ENCODE measurements at regions not wholly inside any gene's neighbourhood (a gene's known extent, or its start where the extent isn't known, plus 50 kb on each side); places are given as distances from the start of the nearest gene placed in this dataset.

DNA sequence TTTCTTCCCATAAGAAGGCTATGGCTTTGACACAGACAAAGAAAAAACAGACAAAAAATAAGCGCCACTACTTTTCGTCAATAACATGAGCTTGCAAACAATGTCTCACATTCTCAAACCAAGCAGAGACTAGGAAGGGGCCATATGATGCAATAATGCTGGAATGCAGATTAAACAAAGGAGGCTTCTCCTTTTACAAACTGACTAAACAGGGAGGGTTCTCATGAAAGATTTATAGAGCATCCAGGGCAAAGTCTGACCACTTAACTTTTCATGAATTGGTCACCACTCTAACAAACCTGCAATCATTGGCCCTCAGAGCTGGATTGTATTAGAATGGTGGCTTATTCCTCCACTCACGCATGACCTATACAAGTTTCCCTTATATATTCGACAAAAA is 663.3 kb upstream of the CHAC2 start:
- Mint-ChIP-seq H3K36me3 (ENCODE audit: low read depth) (no peaks in the 10 kb centered on the region), H3K27me3 (no peaks in the 10 kb centered on the region), H3K27ac (no peak overlapping the region), H3K9me3 (peaks cover 7% of the 10 kb centered on the region), H3K4me1 (ENCODE audit: low read depth) (no peaks in the 10 kb centered on the region), H3K4me3 (no peak overlapping the region)
- intact Hi-C loops (cut with micrococcal nuclease), result no loop called here

DNA sequence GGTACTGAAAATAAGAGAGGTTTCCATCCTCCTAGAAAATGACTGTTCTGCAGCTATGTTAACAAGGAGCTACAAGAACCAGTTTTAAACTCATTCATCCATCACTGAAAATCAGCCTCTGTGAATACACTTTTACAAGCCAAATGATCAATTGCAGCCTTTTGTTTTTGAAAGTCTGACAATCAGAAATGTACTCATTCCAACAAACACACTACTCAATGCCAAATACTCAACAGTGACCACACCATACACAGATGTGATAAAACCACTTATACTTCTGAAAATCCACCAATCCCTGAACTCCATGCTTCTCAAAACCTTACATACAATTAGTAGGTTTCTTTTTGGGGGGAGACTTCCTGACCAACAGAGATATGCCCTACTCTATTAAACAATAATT is 663.9 kb upstream of the CHAC2 start:
- Mint-ChIP-seq H3K9me3 (peaks cover 7% of the 10 kb centered on the region), H3K4me3 (no peak overlapping the region), H3K27ac (no peak overlapping the region), H3K27me3 (no peaks in the 10 kb centered on the region), H3K4me1 (ENCODE audit: low read depth) (no peaks in the 10 kb centered on the region), H3K36me3 (ENCODE audit: low read depth) (no peaks in the 10 kb centered on the region)
- intact Hi-C loops (cut with micrococcal nuclease), result no loop called here

DNA sequence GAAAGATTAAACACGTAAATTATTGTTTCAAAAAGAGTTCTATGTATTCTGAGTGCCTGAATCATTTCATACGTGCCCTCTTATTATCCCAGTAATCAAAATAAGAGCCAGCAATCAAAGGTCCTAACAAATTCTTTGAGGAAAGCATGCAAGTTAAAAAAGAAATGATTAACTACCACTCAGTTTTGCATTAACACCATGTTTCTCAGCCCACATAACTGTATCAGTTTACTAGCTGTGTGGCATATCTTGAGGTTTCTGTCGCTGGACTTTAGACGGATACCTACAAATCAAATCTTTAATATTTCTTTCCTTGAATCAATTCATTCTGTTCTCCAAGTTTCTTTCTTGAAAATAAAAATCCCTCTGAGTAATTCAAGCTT is 668.9 kb upstream of the CHAC2 start:
- intact Hi-C loops (cut with micrococcal nuclease), result no loop called here
- H3K27ac Mint-ChIP-seq, result no peak overlapping the region
- no peak overlapping the region for H3K4me3 Mint-ChIP-seq
- H3K27me3 Mint-ChIP-seq, result no peaks in the 10 kb centered on the region
- H3K4me1 Mint-ChIP-seq (ENCODE audit: low read depth), result no peaks in the 10 kb centered on the region
- H3K36me3 Mint-ChIP-seq (ENCODE audit: low read depth), result no peaks in the 10 kb centered on the region
- H3K9me3 Mint-ChIP-seq, result no peaks in the 10 kb centered on the region

DNA sequence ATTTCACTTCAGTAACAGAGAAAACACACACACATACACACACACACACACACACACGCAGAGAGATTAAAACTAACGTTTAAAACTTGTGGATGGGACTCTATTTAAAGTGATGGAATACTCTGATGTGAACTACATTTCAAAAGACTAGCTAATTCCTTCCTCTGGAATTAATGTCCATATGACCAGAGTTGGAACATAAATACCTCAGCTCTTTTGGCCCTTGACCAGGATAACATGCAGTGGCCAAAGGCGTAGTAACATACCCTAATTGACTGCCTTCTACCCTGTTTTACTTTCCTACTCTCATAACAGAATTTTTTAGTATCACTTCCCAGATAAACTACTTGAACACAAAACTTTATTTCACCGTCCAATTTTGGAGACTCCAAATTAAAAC is 671.3 kb upstream of the CHAC2 start:
- Mint-ChIP-seq H3K27ac (no peak overlapping the region), H3K4me1 (ENCODE audit: low read depth) (no peaks in the 10 kb centered on the region), H3K9me3 (no peaks in the 10 kb centered on the region), H3K27me3 (no peaks in the 10 kb centered on the region), H3K36me3 (ENCODE audit: low read depth) (no peaks in the 10 kb centered on the region), H3K4me3 (no peak overlapping the region)
- intact Hi-C loops (cut with micrococcal nuclease), result no loop called here

DNA sequence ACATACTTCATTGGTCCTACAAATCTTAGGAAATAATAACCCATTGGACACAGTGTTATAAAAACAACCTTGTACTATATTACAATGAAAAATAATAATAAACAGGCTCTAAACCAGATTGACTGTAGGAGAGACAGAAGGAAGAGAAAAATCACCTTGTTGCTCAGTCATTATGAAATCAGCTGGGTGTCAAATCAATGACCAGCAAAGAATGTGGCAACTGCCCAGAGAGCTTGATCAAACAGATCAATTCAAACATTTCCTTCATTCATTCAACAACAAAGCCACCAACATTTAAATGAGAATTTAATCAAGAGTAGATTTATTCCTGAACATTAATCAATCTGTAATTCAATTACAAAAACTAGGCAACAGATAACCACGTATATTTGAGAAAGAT is 671.9 kb upstream of the CHAC2 start:
- no peaks in the 10 kb centered on the region for H3K9me3 Mint-ChIP-seq
- intact Hi-C loops (cut with micrococcal nuclease), result no loop called here
- H3K27me3 Mint-ChIP-seq, result no peaks in the 10 kb centered on the region
- H3K4me3 Mint-ChIP-seq, result no peak overlapping the region
- H3K27ac Mint-ChIP-seq, result no peak overlapping the region
- H3K4me1 Mint-ChIP-seq (ENCODE audit: low read depth), result no peaks in the 10 kb centered on the region
- no peaks in the 10 kb centered on the region for H3K36me3 Mint-ChIP-seq (ENCODE audit: low read depth)

DNA sequence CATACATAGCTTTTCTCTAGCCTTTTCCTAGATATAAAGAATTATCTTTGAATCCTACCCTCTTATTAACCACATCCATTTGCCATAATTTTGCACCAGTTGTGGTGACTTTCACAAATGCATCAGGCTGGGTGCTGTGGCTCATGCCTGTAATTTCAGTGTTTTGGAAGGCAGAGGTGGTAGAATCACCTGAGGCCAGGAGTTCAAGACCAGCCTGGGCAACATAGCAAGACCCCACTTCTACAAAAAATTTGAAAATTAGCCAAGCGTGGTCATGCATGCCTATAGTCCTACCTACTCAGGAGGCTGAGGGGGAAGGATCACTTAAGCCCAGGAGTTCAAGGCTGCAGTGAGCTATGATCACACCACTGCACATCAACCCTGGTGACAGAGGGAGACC is 672.4 kb upstream of the CHAC2 start:
- H3K9me3 Mint-ChIP-seq, result no peaks in the 10 kb centered on the region
- no peaks in the 10 kb centered on the region for H3K27me3 Mint-ChIP-seq
- no peak overlapping the region for H3K27ac Mint-ChIP-seq
- H3K4me3 Mint-ChIP-seq, result no peak overlapping the region
- intact Hi-C loops (cut with micrococcal nuclease), result no loop called here
- no peaks in the 10 kb centered on the region for H3K4me1 Mint-ChIP-seq (ENCODE audit: low read depth)
- no peaks in the 10 kb centered on the region for H3K36me3 Mint-ChIP-seq (ENCODE audit: low read depth)

DNA sequence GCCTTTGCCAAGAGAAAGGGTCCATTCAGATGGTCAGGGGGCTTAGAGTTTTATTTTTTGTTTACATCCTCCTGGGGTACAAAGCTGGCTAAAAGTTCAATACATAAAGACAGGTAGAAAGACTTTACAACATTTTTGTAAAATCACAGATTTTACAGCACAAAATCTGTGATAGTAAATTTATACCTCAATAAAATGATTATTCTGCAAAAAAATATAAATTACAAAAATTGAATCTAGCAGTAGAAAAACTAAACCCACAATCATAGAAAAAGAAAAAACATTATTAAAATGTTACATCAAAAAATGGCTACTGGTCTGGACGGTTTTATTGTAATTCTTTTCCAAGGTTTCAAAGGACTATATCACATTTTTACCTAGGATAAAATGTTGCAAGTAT is 674.2 kb upstream of the CHAC2 start:
- Mint-ChIP-seq H3K9me3 (no peaks in the 10 kb centered on the region), H3K27ac (no peak overlapping the region), H3K4me3 (no peak overlapping the region), H3K27me3 (no peaks in the 10 kb centered on the region), H3K4me1 (ENCODE audit: low read depth) (no peaks in the 10 kb centered on the region), H3K36me3 (ENCODE audit: low read depth) (no peaks in the 10 kb centered on the region)
- intact Hi-C loops (cut with micrococcal nuclease), result no loop called here

DNA sequence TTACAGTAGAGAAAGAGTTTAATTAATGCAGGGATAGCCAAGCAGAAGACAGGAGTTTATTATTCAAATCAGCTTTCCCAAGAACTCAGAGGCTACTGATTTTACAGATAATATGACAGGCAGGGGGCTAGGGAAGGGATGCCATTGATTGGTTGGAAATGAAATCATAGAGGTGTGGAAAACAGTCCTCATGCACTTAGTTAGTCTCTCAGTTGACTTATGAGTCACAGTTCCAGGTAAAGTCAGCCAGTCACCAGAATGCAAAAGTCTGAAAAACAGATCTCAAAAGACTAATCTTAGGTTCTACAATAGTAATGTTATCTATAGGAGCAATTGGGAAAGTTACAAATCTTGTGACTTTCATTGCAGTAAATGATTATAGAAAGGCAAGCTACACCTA is 676.4 kb upstream of the CHAC2 start:
- Mint-ChIP-seq H3K27ac (no peak overlapping the region), H3K9me3 (no peaks in the 10 kb centered on the region), H3K4me3 (no peak overlapping the region), H3K4me1 (ENCODE audit: low read depth) (no peaks in the 10 kb centered on the region), H3K27me3 (no peaks in the 10 kb centered on the region), H3K36me3 (ENCODE audit: low read depth) (no peaks in the 10 kb centered on the region)
- intact Hi-C loops (cut with micrococcal nuclease), result no loop called here

DNA sequence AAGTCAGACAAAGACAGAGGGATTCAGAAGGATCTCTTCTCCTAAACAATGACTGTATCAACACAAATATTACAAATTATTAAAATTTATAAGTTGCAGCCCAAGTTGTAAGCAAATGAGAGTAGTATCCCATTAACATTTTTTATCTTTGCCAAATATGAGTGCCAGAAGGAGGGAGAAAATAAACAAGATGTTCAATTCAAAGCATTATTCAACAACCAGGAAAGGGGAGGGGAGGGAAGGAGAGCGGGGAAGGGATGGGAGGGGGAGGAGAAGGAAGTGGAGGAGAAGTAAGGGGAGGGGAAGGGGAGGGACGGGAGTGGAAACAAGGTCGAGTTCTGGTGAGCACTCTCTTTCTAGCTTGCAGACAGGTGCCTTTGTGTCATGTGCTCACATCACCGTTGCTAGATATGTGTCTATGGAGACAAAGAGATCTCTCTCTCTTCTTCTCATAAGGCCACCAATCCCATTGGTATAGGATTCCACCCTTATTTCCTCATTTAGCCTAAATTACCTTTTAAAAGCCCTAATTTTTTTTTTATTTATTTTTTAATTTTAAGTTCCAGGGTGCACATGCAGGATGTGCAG is 679.6 kb upstream of the CHAC2 start:
- Mint-ChIP-seq H3K9me3 (no peaks in the 10 kb centered on the region), H3K27ac (no peak overlapping the region), H3K27me3 (no peaks in the 10 kb centered on the region), H3K4me3 (no peak overlapping the region), H3K36me3 (ENCODE audit: low read depth) (no peaks in the 10 kb centered on the region), H3K4me1 (ENCODE audit: low read depth) (no peaks in the 10 kb centered on the region)
- intact Hi-C loops (cut with micrococcal nuclease), result no loop called here

DNA sequence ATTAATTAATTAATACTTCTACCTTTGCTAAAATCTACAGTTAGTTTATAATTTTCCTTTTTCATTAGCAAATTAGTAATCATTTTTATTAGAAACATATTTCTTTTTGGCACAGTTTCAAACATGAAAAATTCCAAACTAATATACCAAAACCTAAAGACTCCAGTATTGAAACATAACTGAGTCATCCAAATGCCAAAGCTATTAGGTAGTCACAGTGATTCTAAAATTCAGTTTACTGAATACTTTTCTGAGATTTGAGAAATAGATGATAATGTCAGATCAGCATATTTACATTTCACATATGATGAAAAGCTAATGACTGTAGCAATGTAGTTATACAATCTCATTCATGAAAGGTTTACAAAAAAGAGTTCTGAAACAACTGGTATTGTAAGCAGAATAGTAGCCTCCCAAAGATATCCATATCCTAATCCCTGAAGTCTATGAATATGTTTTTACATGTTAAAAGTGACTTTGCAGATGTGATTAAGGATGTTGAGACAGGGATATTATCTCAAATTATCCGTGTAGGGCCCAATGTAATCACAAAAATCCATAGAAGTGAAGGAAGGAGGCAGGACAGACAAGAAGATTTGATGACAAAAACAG is 680.2 kb upstream of the CHAC2 start:
- Mint-ChIP-seq H3K9me3 (no peaks in the 10 kb centered on the region), H3K4me1 (ENCODE audit: low read depth) (no peaks in the 10 kb centered on the region), H3K27ac (no peak overlapping the region), H3K4me3 (no peak overlapping the region), H3K27me3 (no peaks in the 10 kb centered on the region), H3K36me3 (ENCODE audit: low read depth) (no peaks in the 10 kb centered on the region)
- intact Hi-C loops (cut with micrococcal nuclease), result no loop called here

DNA sequence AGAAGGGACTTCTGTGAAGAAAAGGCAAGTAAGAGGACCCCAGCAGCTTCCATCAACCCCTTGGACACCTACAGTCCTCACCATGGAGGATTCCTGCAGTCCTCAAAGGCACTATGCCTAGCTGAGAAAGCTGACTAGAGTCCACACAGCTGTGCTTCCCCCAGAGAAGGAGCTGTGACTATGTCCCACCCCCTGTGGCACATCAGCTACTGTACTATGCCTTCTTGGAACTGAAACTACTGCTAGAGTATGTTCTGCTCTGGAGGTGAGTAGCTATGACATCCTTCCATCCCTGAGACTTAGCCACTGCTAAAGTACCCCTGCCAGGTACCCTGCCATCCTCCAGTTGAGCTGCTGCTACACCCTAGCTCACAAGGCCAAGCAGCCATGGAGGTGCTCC is 690.2 kb upstream of the CHAC2 start:
- no peak overlapping the region for H3K4me3 Mint-ChIP-seq

DNA sequence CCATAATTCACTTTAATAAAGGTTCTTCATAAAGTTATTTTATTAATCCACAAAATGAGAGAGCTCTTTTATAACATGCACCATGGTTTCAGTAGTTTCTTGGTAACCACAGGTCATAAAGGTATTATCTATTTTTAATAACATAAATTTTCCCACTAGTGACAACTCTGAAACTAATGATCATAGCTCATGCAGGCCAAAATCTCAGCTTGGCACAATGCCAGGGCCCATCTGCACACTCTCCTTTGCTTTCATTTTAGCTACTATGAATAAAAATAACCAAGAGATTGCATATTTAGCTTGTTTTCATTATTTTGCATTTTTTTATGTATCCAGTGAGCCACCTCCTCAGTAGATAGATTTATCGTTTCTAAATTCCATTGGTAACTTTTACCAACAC is 691.8 kb upstream of the CHAC2 start:
- Mint-ChIP-seq H3K4me1 (ENCODE audit: low read depth) (no peaks in the 10 kb centered on the region), H3K4me3 (no peak overlapping the region), H3K9me3 (peaks cover 30% of the 10 kb centered on the region), H3K36me3 (ENCODE audit: low read depth) (no peaks in the 10 kb centered on the region), H3K27me3 (no peaks in the 10 kb centered on the region), H3K27ac (no peak overlapping the region)
- intact Hi-C loops (cut with micrococcal nuclease), result no loop called here

More for the DNA sequence above, 690.2 kb upstream of the CHAC2 start:
- Mint-ChIP-seq H3K4me1 (ENCODE audit: low read depth) (no peaks in the 10 kb centered on the region), H3K36me3 (ENCODE audit: low read depth) (no peaks in the 10 kb centered on the region), H3K27me3 (no peaks in the 10 kb centered on the region), H3K9me3 (peaks cover 43% of the 10 kb centered on the region), H3K27ac (no peak overlapping the region)
- intact Hi-C loops (cut with micrococcal nuclease), result no loop called here

DNA sequence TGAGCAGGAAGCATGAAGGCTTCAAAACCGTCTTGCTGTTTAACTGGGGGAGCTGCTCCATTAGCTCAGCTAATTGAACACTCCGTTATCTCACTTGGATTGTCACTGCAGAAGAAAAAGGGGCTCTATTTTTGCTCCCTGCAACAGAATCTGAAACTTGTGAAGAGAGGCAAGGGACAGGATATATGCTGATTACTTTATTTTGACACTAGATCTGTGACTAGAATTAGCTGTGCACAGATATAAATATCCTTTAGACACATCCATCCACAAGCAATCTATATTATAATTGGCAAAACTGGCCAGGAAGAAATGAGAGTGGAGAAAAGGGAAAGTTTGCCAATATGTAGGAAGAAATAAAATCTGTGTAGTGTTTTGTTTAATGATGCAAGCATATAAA is 700.1 kb upstream of the CHAC2 start:
- Mint-ChIP-seq H3K27me3 (no peaks in the 10 kb centered on the region), H3K9me3 (peaks cover 2% of the 10 kb centered on the region), H3K36me3 (ENCODE audit: low read depth) (no peaks in the 10 kb centered on the region), H3K4me1 (ENCODE audit: low read depth) (no peaks in the 10 kb centered on the region), H3K4me3 (no peak overlapping the region), H3K27ac (no peak overlapping the region)
- intact Hi-C loops (cut with micrococcal nuclease), result no loop called here

DNA sequence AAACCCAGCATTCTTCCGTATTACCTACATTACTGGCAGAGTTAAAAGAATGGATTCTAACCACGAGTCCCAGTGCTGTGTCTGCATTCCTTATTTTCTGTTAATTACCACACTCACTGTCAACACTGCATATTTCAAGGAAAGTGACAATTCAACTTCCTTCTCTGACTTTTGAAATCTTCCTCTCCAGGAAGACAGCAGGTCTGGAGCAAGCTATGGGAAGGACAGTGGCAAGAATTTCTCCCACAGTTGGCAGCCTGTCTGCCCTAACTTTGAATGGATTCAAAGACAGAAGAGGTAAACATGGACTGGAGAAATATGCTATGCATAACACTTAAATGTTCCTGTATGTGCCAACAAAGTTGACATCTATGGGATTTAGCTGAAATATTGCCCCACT is 700.5 kb upstream of the CHAC2 start:
- Mint-ChIP-seq H3K4me3 (no peak overlapping the region), H3K9me3 (peaks cover 7% of the 10 kb centered on the region), H3K4me1 (ENCODE audit: low read depth) (no peaks in the 10 kb centered on the region), H3K27me3 (no peaks in the 10 kb centered on the region), H3K36me3 (ENCODE audit: low read depth) (no peaks in the 10 kb centered on the region), H3K27ac (no peak overlapping the region)
- intact Hi-C loops (cut with micrococcal nuclease), result no loop called here

DNA sequence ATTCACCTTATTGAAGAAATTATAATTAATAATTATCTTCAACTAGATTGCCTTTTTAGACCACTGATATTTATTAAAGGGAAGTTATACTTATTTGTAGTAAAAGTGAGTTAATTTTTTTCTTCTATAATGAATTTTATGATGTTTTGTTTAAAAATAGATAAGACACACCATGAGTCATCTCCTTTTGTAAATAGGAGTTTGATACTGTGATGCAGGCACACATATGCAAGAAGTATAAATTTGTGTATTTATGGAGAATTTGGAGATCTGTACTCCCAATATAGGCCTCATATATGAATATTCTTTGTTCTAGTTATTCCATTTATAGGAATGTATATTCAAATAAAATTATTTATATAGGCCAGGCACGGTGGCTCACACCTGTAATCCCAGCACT is 703.5 kb upstream of the CHAC2 start:
- intact Hi-C loops (cut with micrococcal nuclease), result no loop called here
- Mint-ChIP-seq H3K9me3 (peaks cover 10% of the 10 kb centered on the region), H3K4me1 (ENCODE audit: low read depth) (no peaks in the 10 kb centered on the region), H3K4me3 (no peak overlapping the region), H3K27ac (no peak overlapping the region), H3K36me3 (ENCODE audit: low read depth) (no peaks in the 10 kb centered on the region), H3K27me3 (no peaks in the 10 kb centered on the region)
